ENCODE measurements at regions not wholly inside any gene's neighbourhood (a gene's known extent, or its start where the extent isn't known, plus 50 kb on each side); places are given as distances from the start of the nearest gene placed in this dataset.
"Not testable (repeated sequence)": the region's sequence is repeated elsewhere in the genome, so short reads cannot be mapped to it uniquely, and the experiment has no call there.

GRCh38 chr13:21261487-21262216, 85.2 kb downstream of the MRPL57 start:
- TF ChIP-seq, protein P1, sequence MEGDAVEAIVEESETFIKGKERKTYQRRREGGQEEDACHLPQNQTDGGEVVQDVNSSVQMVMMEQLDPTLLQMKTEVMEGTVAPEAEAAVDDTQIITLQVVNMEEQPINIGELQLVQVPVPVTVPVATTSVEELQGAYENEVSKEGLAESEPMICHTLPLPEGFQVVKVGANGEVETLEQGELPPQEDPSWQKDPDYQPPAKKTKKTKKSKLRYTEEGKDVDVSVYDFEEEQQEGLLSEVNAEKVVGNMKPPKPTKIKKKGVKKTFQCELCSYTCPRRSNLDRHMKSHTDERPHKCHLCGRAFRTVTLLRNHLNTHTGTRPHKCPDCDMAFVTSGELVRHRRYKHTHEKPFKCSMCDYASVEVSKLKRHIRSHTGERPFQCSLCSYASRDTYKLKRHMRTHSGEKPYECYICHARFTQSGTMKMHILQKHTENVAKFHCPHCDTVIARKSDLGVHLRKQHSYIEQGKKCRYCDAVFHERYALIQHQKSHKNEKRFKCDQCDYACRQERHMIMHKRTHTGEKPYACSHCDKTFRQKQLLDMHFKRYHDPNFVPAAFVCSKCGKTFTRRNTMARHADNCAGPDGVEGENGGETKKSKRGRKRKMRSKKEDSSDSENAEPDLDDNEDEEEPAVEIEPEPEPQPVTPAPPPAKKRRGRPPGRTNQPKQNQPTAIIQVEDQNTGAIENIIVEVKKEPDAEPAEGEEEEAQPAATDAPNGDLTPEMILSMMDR (IDR thresholded peaks at IDR 0.05): not testable (repeated sequence)
- TF ChIP-seq EP300 (IDR thresholded peaks at IDR 0.05; ENCODE audit: low read depth); POLR2AphosphoS5 (IDR thresholded peaks at IDR 0.05): not testable (repeated sequence)
